K562 (cell line): ENCODE measurements at regions not wholly inside any gene's neighbourhood (a gene's known extent, or its start where the extent isn't known, plus 50 kb on each side); places are given as distances from the start of the nearest gene placed in this dataset.

ENCODE experiments used
- ATAC-seq: fragments of 200-7000 bp; cut with Tn5 transposase; 3 replicates; pipeline ENCODE4 v1.9.1; 2020; ENCODE audit warnings: moderate library complexity
- BruUV-seq: library from RNA; stranded (reverse); fragments of 400-500 nt; replicated peaks from 2 replicates; lab custom pipeline; 2021; lab: Mats Ljungman, UMichigan
- CTCF ChIA-PET: fragments of 300-600 bp; formaldehyde crosslinking; extraction: SDS; loops from one replicate; lab custom pipeline; 2021; ENCODE audit warnings: low intra/inter-chr PET ratio; lab: Yijun Ruan, JAX
- POLR2A ChIA-PET: fragments of 300-600, 350-650 bp; sonication (Branson Sonifier 250); formaldehyde crosslinking; extraction: SDS; loops from one replicate; lab custom pipeline; 2021; ENCODE audit warnings: antibody characterized with exemption, inconsistent platforms; lab: Yijun Ruan, JAX
- DNase-seq, 4 experiments: peaks; one replicate each; pipeline versions ENCODE4 v3.0.0 to v3.0.0-alpha.2; 2011 to 2018; ENCODE audit warnings: low spot score in 3 of 4, mixed read lengths in 3 of 4; ENCODE audit errors: extremely low read depth in 1 of 4
- FAIRE-seq: peaks from 2 replicates; lab custom pipeline; 2011; peaks lifted over from hg19 to GRCh38; lab: Jason Lieb, UNC
- H2AFZ ChIP-seq: 2 replicates; pipeline ENCODE4 v1.6.0; 2011; ENCODE audit warnings: low read depth, low read length, control low read depth, inconsistent platforms
- H3K27ac ChIP-seq: fragments of 200-600 bp; 3 replicates; pipeline ENCODE4 v1.8.0; 2011; ENCODE audit warnings: low read depth, mild to moderate bottlenecking, control low read depth, inconsistent platforms, low read length, moderate library complexity, mixed read lengths; ENCODE audit errors: extremely low read depth
- H3K27me3 ChIP-seq, 2 experiments: fragments of 300-600 bp in 1 of 2; 2 replicates in 1 of 2; 3 replicates in 1 of 2; pipeline versions ENCODE4 v1.6.0 to v1.8.0; 2011; ENCODE audit warnings: inconsistent platforms in 2 of 2, low read length in 2 of 2, mild to moderate bottlenecking in 1 of 2, mixed read lengths in 1 of 2, moderate library complexity in 1 of 2; ENCODE audit not compliant: control insufficient read depth in 2 of 2, insufficient read depth in 2 of 2
- H3K36me3 ChIP-seq: fragments of 300-600 bp; 3 replicates; pipeline ENCODE4 v1.8.0; 2011; ENCODE audit warnings: mild to moderate bottlenecking, low read length, inconsistent platforms; ENCODE audit not compliant: control insufficient read depth, insufficient read depth
- H3K4me1 ChIP-seq, 2 experiments: fragments of 200-600 bp in 1 of 2; replicated peaks in 1 of 2; 2 replicates in 1 of 2; 3 replicates in 1 of 2; pipeline versions ENCODE4 v1.5.1 to v1.8.0; 2011; ENCODE audit warnings: inconsistent platforms in 2 of 2, low read length in 2 of 2, mild to moderate bottlenecking in 1 of 2, mixed read lengths in 1 of 2, moderate library complexity in 1 of 2; ENCODE audit not compliant: control insufficient read depth in 2 of 2, insufficient read depth in 2 of 2
- H3K4me2 ChIP-seq: 2 replicates; pipeline ENCODE4 v1.6.1; 2011; ENCODE audit warnings: low read length, control low read depth, inconsistent platforms, mixed read lengths; ENCODE audit not compliant: insufficient read depth
- H3K4me3 ChIP-seq: fragments of 200-600 bp; sonication (generic), shearing (Covaris generic); 2 replicates; pipeline ENCODE4 v1.5.1; 2016; ENCODE audit warnings: control low read depth, inconsistent platforms
- H3K79me2 ChIP-seq: fragments of 200-600 bp; 3 replicates; pipeline ENCODE4 v1.8.0; 2011; ENCODE audit warnings: low read length, inconsistent platforms; ENCODE audit not compliant: control insufficient read depth, insufficient read depth
- H3K9ac ChIP-seq, 2 experiments: 2 replicates each; pipeline versions ENCODE4 v1.6.0 to v1.6.1; 2011; ENCODE audit warnings: low read depth in 2 of 2, low read length in 2 of 2, control low read depth in 1 of 2, inconsistent platforms in 1 of 2, mild to moderate bottlenecking in 1 of 2, mixed read lengths in 1 of 2; ENCODE audit not compliant: insufficient read depth in 1 of 2
- H3K9me1 ChIP-seq: one replicate; pipeline ENCODE4 v1.6.0; 2011; ENCODE audit warnings: inconsistent platforms, mild to moderate bottlenecking, low read length, moderate library complexity; ENCODE audit not compliant: control insufficient read depth, insufficient read depth
- H3K9me3 ChIP-seq: replicated peaks from 2 replicates; pipeline ENCODE4 v1.5.1; 2011; ENCODE audit warnings: low read depth, low read length, inconsistent platforms; ENCODE audit not compliant: control insufficient read depth, insufficient read depth
- H4K20me1 ChIP-seq: replicated peaks from 2 replicates; pipeline ENCODE4 v1.6.1; 2011; ENCODE audit warnings: low read length, inconsistent platforms, mixed read lengths; ENCODE audit not compliant: control insufficient read depth, insufficient read depth
- CBFB ChIP-seq: sonication (generic); formaldehyde crosslinking; IDR thresholded peaks from 2 replicates; pipeline ENCODE4 v1.4.0; 2020; ENCODE audit warnings: mild to moderate bottlenecking, missing genetic modification reagents
- EGR1 ChIP-seq: fragments of 450-650 bp; conservative IDR thresholded peaks from 2 replicates; pipeline ENCODE4 v1.6.1; 2017; ENCODE audit warnings: mild to moderate bottlenecking
- FOSL1 ChIP-seq: fragments of 200-800 bp; sonication (Bioruptor generic); conservative IDR thresholded peaks from 2 replicates; pipeline ENCODE4 v1.6.1; 2016; ENCODE audit warnings: missing genetic modification characterization, missing compliant biosample characterization
- FOXP1 ChIP-seq: sonication (generic); formaldehyde crosslinking; IDR thresholded peaks from 2 replicates; pipeline ENCODE4 v1.8.0; 2022; ENCODE audit warnings: mild to moderate bottlenecking, missing genetic modification reagents
- HMG20A ChIP-seq: fragments of 450-650 bp; formaldehyde crosslinking; conservative IDR thresholded peaks from 2 replicates; pipeline ENCODE4 v1.4.0; 2020; ENCODE audit warnings: mild to moderate bottlenecking, mixed read lengths
- MBD2 ChIP-seq: sonication (generic); IDR thresholded peaks from 2 replicates; pipeline ENCODE4 v1.6.1; 2016; ENCODE audit warnings: low read depth, borderline replicate concordance
- MEIS2 ChIP-seq: fragments of 450-650 bp; IDR thresholded peaks from 2 replicates; pipeline ENCODE4 v1.6.1; 2014; ENCODE audit warnings: mild to moderate bottlenecking; ENCODE audit not compliant: partially characterized antibody
- NR2C2 ChIP-seq, 2 experiments: fragments of 200-800 bp in 1 of 2; sonication (Bioruptor generic) in 1 of 2; sonication (generic) in 1 of 2; formaldehyde crosslinking in 1 of 2; IDR thresholded peaks; 2 replicates each; pipeline versions ENCODE4 v1.6.1 to v1.8.0; 2016 to 2022; ENCODE audit warnings: mild to moderate bottlenecking in 1 of 2, missing compliant biosample characterization in 1 of 2, missing genetic modification characterization in 1 of 2, missing genetic modification reagents in 1 of 2
- RAD21 ChIP-seq, 2 experiments: fragments of 250-450 bp in 1 of 2; fragments of 450-650 bp in 1 of 2; sonication (Bioruptor Pico) in 1 of 2; formaldehyde crosslinking in 1 of 2; IDR thresholded peaks in 1 of 2; conservative IDR thresholded peaks in 1 of 2; 2 replicates each; pipeline versions ENCODE4 v1.4.0 to v1.8.0; 2020 to 2022; ENCODE audit warnings: mild to moderate bottlenecking in 2 of 2, moderate library complexity in 1 of 2
- SAP30 ChIP-seq: fragments of 200-600 bp; sonication (generic); IDR thresholded peaks from 2 replicates; pipeline ENCODE4 v1.6.1; 2012; ENCODE audit warnings: borderline replicate concordance, low read depth, mild to moderate bottlenecking, moderate library complexity, low read length, control low read depth, inconsistent platforms; ENCODE audit not compliant: insufficient read depth, poor library complexity, severe bottlenecking
- SIRT6 ChIP-seq: IDR thresholded peaks from one replicate; pipeline ENCODE4 v1.6.1; 2012; ENCODE audit warnings: low read depth, mild to moderate bottlenecking, control low read depth, inconsistent platforms, low read length, moderate library complexity
- SMAD4 ChIP-seq: fragments of 250-450 bp; sonication (Bioruptor Pico); conservative IDR thresholded peaks from 2 replicates; pipeline ENCODE4 v1.8.0; 2021; ENCODE audit warnings: inconsistent platforms, mild to moderate bottlenecking, moderate library complexity
- TEAD1 ChIP-seq, 2 experiments: fragments of 450-650 bp in 1 of 2; sonication (generic) in 1 of 2; formaldehyde crosslinking; IDR thresholded peaks; 2 replicates each; pipeline versions ENCODE4 v1.4.0 to v1.8.0; 2020 to 2022; ENCODE audit warnings: mild to moderate bottlenecking in 2 of 2, missing genetic modification reagents in 1 of 2
- U2AF2 ChIP-seq: fragments of 200-400 bp; formaldehyde crosslinking; optimal IDR thresholded peaks from 2 replicates; pipeline ENCODE3; 2017; ENCODE audit warnings: low read depth, mild to moderate bottlenecking, low read length
- ZFX ChIP-seq: sonication (generic); formaldehyde crosslinking; IDR thresholded peaks from 2 replicates; pipeline ENCODE4 v1.8.0; 2022; ENCODE audit warnings: mild to moderate bottlenecking, missing genetic modification reagents, moderate library complexity
- ZNF175 ChIP-seq: fragments of 200-800 bp; sonication (Bioruptor generic); IDR thresholded peaks from 2 replicates; pipeline ENCODE4 v1.6.1; 2016; ENCODE audit warnings: low read depth, mild to moderate bottlenecking, missing genetic modification characterization, missing compliant biosample characterization
- WGBS: fragments of 100-300 bp; shearing (Covaris generic); methylation state at CpG from one replicate; pipeline ENCODE4 v1.1.6; 2016; ENCODE audit warnings: low coverage, mixed read lengths; ENCODE audit not compliant: insufficient coverage; ENCODE audit errors: missing lambda C conversion rate; 5-methylcytosine and 5-hydroxymethylcytosine counted together
- in situ Hi-C: fragments of 300-500 bp; cut with MboI; formaldehyde crosslinking; loops from 4 replicates; pipeline ENCODE4 v1.15.0; 2018; ENCODE audit warnings: inconsistent platforms, mixed read lengths
- intact Hi-C: fragments of 100-400 bp; cut with micrococcal nuclease; formaldehyde crosslinking; loops from 2 replicates; pipeline ENCODE4 v1.14.2; 2022
- TF ChIP-seq, protein P1 (sequence below), 2 experiments: IDR thresholded peaks in 1 of 2; conservative IDR thresholded peaks in 1 of 2; 2 replicates each; pipeline ENCODE4 v1.6.1; 2016; ENCODE audit warnings: low read depth in 2 of 2, mild to moderate bottlenecking in 1 of 2, missing compliant biosample characterization in 1 of 2, missing genetic modification characterization in 1 of 2, moderate library complexity in 1 of 2

DNA sequence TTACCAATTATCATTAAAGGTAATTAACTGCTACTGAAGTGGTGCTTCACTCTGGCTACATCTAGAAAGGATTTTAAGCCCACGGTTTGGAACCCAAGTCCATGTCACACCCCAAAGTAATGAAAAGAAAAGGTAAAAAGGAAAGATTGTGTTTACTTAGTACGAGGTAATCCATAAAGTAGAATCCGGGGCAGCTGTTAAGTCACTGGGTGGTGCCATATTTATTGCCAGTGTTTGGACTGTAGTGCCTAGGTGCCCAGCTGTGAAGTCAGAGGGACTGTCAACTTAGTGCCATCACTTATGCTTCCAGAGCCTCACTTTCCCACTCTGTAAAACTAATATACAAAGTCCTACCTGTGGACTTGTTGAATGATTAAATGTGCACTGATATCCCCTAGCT, 52.2 kb upstream of the GRHL3 start (continued):
- TF ChIP-seq SMAD4 (CRISPR knock-in tag) (no peak), SAP30 (no peak), MBD2 (no peak), CBFB (CRISPR knock-in tag) (no peak), MEIS2 (no peak), SIRT6 (no peak)
- TF ChIP-seq, all 486 proteins: peak for 0

DNA sequence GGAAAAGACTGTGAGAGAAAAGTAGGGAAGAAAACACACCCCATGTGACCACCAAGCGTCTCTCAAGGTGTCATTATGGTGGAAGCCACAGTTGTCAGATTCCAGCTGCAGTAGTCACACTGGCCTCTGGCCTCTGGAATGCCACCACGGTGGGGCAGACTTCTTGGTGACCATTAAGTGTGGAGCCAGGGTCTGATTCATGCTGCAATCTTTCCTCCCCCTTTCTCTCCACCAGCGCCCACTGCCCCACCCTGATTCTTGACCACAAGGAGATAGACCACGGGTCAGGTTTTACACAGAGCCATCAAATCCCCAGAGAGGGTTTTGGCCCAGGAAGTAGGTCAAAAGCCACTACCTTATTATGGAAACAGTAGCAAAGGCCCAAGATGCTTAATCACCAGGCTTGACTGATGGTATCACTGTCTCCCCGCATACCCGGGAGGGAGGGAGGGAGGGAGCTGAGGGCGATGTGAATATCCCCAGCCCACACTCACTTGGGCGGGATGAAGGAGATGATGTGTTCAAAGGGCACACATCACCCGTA, 52.7 kb upstream of the GRHL3 start:
- Histone ChIP-seq H3K4me3 (no peak overlapping the region), H3K27ac (no peak overlapping the region), H3K79me2 (no peaks in the 10 kb centered on the region), H3K9me3 (no peaks in the 10 kb centered on the region), H3K4me1 (no peaks in the 10 kb centered on the region; a peak in 1 of 5 replicates), H4K20me1 (no peaks in the 10 kb centered on the region), H3K36me3 (no peaks in the 10 kb centered on the region), H3K4me2 (no peak overlapping the region), H3K27me3 (peaks cover 0 to 7% of the 10 kb centered on the region in 2 experiments; a peak in 2 of 5 replicates), H3K9ac (no peak overlapping the region), H2AFZ (no peak overlapping the region), H3K9me1 (no peaks in the 10 kb centered on the region)
- ATAC-seq (peak; percentile 43; the same call in 2 of the 3 replicates), FAIRE-seq (no peak), DNase-seq (peak in 1 of 4 experiments; percentile 8)
- 4% methylated on average over 8 of the region's 9 CpGs for WGBS
- in situ Hi-C loops (no loop called here), intact Hi-C loops (no loop called here)
- ChIA-PET POLR2A (interaction anchor here (0.6 kb wide), 1 partner anchor 17 kb away, joined by 3 read pairs; no protein-coding TSS in a partner anchor), CTCF (no interaction called here)
- no TSS peak for BruUV-seq
- TF ChIP-seq TEAD1 (CRISPR knock-in tag; IDR thresholded peaks at IDR 0.05) (peak in 1 of 2 experiments; percentile 64; a peak in 1 of 4 replicates), FOSL1 (tag) (peak; percentile 81), ZNF175 (CRISPR knock-in tag) (no peak), U2AF2 (no peak), ZFX (CRISPR knock-in tag) (no peak), EGR1 (no peak), HMG20A (no peak), FOXP1 (CRISPR knock-in tag) (no peak), RAD21 (CRISPR knock-in tag; conservative IDR thresholded peaks at IDR 0.05 in 1 of 2, IDR thresholded peaks at IDR 0.05 in 1 of 2) (0 out of 4 replicates have a peak, but pooled peaks of 1 of the 2 experiments have one; percentile 6), NR2C2 (CRISPR knock-in tag; IDR thresholded peaks at IDR 0.05) (no peak), NR2C2 (tag; IDR thresholded peaks at IDR 0.05) (peak; percentile 62; the same call in 1 of the 2 replicates)
- TF ChIP-seq, protein P1, sequence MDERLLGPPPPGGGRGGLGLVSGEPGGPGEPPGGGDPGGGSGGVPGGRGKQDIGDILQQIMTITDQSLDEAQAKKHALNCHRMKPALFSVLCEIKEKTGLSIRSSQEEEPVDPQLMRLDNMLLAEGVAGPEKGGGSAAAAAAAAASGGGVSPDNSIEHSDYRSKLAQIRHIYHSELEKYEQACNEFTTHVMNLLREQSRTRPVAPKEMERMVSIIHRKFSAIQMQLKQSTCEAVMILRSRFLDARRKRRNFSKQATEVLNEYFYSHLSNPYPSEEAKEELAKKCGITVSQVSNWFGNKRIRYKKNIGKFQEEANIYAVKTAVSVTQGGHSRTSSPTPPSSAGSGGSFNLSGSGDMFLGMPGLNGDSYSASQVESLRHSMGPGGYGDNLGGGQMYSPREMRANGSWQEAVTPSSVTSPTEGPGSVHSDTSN (CRISPR knock-in tag; IDR thresholded peaks at IDR 0.05; ENCODE audit: low read depth): no peak
- TF ChIP-seq, protein P1 (tag; conservative IDR thresholded peaks at IDR 0.05; ENCODE audit: low read depth): no peak
